ENCODE measurements at regions not wholly inside any gene's neighbourhood (a gene's known extent, or its start where the extent isn't known, plus 50 kb on each side); places are given as distances from the start of the nearest gene placed in this dataset.

GRCh38 chr4:44861756-44862155, 135.4 kb upstream of the GNPDA2 start:
- TF ChIP-seq, protein P1, sequence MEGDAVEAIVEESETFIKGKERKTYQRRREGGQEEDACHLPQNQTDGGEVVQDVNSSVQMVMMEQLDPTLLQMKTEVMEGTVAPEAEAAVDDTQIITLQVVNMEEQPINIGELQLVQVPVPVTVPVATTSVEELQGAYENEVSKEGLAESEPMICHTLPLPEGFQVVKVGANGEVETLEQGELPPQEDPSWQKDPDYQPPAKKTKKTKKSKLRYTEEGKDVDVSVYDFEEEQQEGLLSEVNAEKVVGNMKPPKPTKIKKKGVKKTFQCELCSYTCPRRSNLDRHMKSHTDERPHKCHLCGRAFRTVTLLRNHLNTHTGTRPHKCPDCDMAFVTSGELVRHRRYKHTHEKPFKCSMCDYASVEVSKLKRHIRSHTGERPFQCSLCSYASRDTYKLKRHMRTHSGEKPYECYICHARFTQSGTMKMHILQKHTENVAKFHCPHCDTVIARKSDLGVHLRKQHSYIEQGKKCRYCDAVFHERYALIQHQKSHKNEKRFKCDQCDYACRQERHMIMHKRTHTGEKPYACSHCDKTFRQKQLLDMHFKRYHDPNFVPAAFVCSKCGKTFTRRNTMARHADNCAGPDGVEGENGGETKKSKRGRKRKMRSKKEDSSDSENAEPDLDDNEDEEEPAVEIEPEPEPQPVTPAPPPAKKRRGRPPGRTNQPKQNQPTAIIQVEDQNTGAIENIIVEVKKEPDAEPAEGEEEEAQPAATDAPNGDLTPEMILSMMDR (conservative IDR thresholded peaks at IDR 0.05) = no peak
- TF ChIP-seq ZFX (IDR thresholded peaks at IDR 0.05) = no peak
